Neural cell (in vitro differentiated cells): ENCODE measurements at regions not wholly inside any gene's neighbourhood (a gene's known extent, or its start where the extent isn't known, plus 50 kb on each side); places are given as distances from the start of the nearest gene placed in this dataset.

Experiments used
- H2AFZ ChIP-seq: fragments of 200-600, 300-800 bp; sonication (generic), shearing (Covaris generic); 2 replicates; pipeline ENCODE4 v1.6.0; 2014; ENCODE audit warnings: low read depth, mild to moderate bottlenecking, antibody characterized with exemption, low read length, moderate library complexity
- H3F3A ChIP-seq: fragments of 200-600 bp; shearing (Covaris generic); 2 replicates; pipeline ENCODE4 v1.6.1; 2016; ENCODE audit warnings: mild to moderate bottlenecking, moderate library complexity, mixed read lengths, antibody characterized with exemption, low read length; ENCODE audit not compliant: insufficient read depth, poor library complexity, severe bottlenecking
- H3K27ac ChIP-seq: fragments of 200-600, 300-800 bp; sonication (generic), shearing (Covaris generic); 2 replicates; pipeline ENCODE4 v1.5.1; 2014; ENCODE audit warnings: mild to moderate bottlenecking, low read length, moderate library complexity
- H3K27me3 ChIP-seq: fragments of 300-800, 200-600 bp; sonication (generic), shearing (Covaris generic); 2 replicates; pipeline ENCODE4 v1.6.0; 2014; ENCODE audit warnings: mild to moderate bottlenecking, low read depth, low read length, moderate library complexity; ENCODE audit not compliant: insufficient read depth
- H3K36me3 ChIP-seq: fragments of 300-800, 200-600 bp; sonication (generic), shearing (Covaris generic); 2 replicates; pipeline ENCODE4 v1.5.1; 2014; ENCODE audit warnings: mild to moderate bottlenecking, antibody characterized with exemption, low read length, moderate library complexity; ENCODE audit not compliant: insufficient read depth
- H3K4me2 ChIP-seq: fragments of 300-800, 200-600 bp; sonication (generic), shearing (Covaris generic); 2 replicates; pipeline ENCODE4 v1.6.0; 2014; ENCODE audit warnings: mild to moderate bottlenecking, low read length
- H3K4me3 ChIP-seq: fragments of 300-800, 200-600 bp; sonication (generic), shearing (Covaris generic); 2 replicates; pipeline ENCODE4 v1.5.1; 2014; ENCODE audit warnings: mild to moderate bottlenecking, low read length, moderate library complexity
- H3K79me2 ChIP-seq: fragments of 200-600 bp; shearing (Covaris generic); replicated peaks from 2 replicates; pipeline ENCODE4 v1.6.0; 2014; ENCODE audit warnings: mild to moderate bottlenecking, low read length, moderate library complexity; ENCODE audit not compliant: insufficient read depth
- H3K9ac ChIP-seq: fragments of 300-800, 200-600 bp; sonication (generic), shearing (Covaris generic); 2 replicates; pipeline ENCODE4 v1.6.1; 2016; ENCODE audit warnings: mild to moderate bottlenecking, low read length, mixed read lengths
- H3K9me2 ChIP-seq: fragments of 200-600 bp; shearing (Covaris generic); 2 replicates; pipeline ENCODE4 v1.6.1; 2016; ENCODE audit warnings: mild to moderate bottlenecking, low read length, mixed read lengths; ENCODE audit not compliant: insufficient read depth
- H3K9me3 ChIP-seq: fragments of 200-600, 300-800 bp; sonication (generic), shearing (Covaris generic); 2 replicates; pipeline ENCODE4 v1.6.1; 2016; ENCODE audit warnings: mild to moderate bottlenecking, mixed run types, low read length, moderate library complexity, mixed read lengths
- H4K20me1 ChIP-seq: fragments of 200-600 bp; shearing (Covaris generic); 2 replicates; pipeline ENCODE4 v1.6.1; 2016; ENCODE audit warnings: mild to moderate bottlenecking, mixed run types; ENCODE audit not compliant: insufficient read depth
- EP300 ChIP-seq: fragments of 450-650 bp; conservative IDR thresholded peaks from 2 replicates; pipeline ENCODE4 v1.6.1; 2014; ENCODE audit warnings: antibody characterized with exemption, mild to moderate bottlenecking, moderate library complexity; ENCODE audit not compliant: poor library complexity, severe bottlenecking
- EZH2 ChIP-seq: fragments of 200-600, 300-800 bp; shearing (Covaris generic), sonication (generic); IDR thresholded peaks from 2 replicates; pipeline ENCODE4 v1.6.1; 2014; ENCODE audit warnings: antibody characterized with exemption, low read length, borderline replicate concordance, mild to moderate bottlenecking; ENCODE audit not compliant: insufficient read depth, poor library complexity, severe bottlenecking
- MXI1 ChIP-seq: fragments of 450-650 bp; conservative IDR thresholded peaks from 2 replicates; pipeline ENCODE4 v1.6.1; 2014; ENCODE audit warnings: antibody characterized with exemption, mild to moderate bottlenecking; ENCODE audit not compliant: poor library complexity, severe bottlenecking
- POLR2AphosphoS5 ChIP-seq: IDR thresholded peaks from 2 replicates; pipeline ENCODE4 v1.6.1; 2012
- RAD21 ChIP-seq: fragments of 450-650 bp; conservative IDR thresholded peaks from 2 replicates; pipeline ENCODE4 v1.6.1; 2014; ENCODE audit warnings: antibody characterized with exemption, mild to moderate bottlenecking, moderate library complexity
- REST ChIP-seq: IDR thresholded peaks from 2 replicates; pipeline ENCODE4 v1.6.1; 2012; ENCODE audit warnings: borderline replicate concordance
- SMC3 ChIP-seq: fragments of 450-650 bp; conservative IDR thresholded peaks from 2 replicates; pipeline ENCODE4 v1.6.1; 2014; ENCODE audit warnings: antibody characterized with exemption, mild to moderate bottlenecking, moderate library complexity; ENCODE audit not compliant: poor library complexity
- TAF1 ChIP-seq: IDR thresholded peaks from 2 replicates; pipeline ENCODE4 v1.6.1; 2012; ENCODE audit warnings: low read depth
- TF ChIP-seq, protein P1 (sequence below): fragments of 450-650 bp; IDR thresholded peaks from 2 replicates; pipeline ENCODE4 v1.5.1; 2014; ENCODE audit warnings: antibody characterized with exemption, mild to moderate bottlenecking, moderate library complexity; ENCODE audit not compliant: poor library complexity, severe bottlenecking

DNA sequence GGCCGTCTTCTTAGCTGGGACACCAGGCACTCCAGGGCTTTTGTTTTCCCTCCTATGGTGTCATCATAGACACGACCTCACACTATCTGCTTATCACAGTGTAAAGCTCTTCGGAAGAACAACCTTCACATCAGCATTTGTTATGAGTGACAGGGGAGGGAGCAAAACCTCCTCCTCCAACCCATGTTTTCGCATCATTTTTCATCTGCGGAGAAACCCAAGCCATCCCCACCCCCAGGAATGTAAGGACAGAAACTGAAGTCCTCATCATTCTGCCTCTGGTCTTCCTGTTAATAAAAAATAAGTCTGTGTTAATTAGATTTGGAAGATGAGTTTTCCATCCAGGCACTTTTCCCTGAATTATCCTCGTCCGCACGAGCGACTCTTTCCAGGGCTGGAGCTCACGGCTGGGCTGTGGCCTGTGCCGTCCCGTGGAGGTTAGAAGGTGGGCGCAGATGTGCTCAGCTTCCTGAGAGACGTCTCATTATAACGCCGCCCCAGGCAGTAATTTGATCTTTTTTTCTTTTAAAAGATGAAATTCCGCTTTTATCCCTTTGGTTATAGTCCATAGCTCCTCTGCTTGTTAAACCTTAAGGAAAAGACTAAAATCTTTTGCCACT, 101.6 kb upstream of the TMEM18 start:
- no peak overlapping the region for H3K27ac ChIP-seq

DNA sequence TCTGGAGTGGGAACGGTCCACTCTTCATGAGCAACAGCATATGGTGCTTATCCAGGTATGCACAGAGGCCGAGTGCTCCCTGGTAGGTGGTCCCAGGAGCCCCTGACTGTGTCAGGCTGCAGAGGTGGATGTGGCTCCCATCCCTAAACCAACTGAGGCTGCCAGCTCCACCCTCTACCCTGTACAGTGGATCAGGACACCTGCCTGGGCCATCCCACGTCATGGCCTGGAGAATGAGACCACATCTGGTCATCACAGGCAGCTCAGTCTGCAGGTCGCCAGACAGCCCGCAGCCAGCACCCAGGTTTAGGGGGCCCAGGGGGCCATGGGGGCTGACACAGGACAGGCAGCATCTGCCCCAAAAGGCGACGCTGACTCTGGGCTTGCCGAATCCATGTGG, 100.3 kb upstream of the TMEM18 start:
- no peak overlapping the region for H3K27ac ChIP-seq
- H2AFZ ChIP-seq, result no peak overlapping the region
- H3K27me3 ChIP-seq, result no peaks in the 10 kb centered on the region
- H3K9me2 ChIP-seq, result no peaks in the 10 kb centered on the region
- H3K9ac ChIP-seq, result no peak overlapping the region
- H3K4me3 ChIP-seq, result no peak overlapping the region
- no peak overlapping the region for H3K4me2 ChIP-seq
- TF ChIP-seq REST, result no peak
- TF ChIP-seq, protein P1, sequence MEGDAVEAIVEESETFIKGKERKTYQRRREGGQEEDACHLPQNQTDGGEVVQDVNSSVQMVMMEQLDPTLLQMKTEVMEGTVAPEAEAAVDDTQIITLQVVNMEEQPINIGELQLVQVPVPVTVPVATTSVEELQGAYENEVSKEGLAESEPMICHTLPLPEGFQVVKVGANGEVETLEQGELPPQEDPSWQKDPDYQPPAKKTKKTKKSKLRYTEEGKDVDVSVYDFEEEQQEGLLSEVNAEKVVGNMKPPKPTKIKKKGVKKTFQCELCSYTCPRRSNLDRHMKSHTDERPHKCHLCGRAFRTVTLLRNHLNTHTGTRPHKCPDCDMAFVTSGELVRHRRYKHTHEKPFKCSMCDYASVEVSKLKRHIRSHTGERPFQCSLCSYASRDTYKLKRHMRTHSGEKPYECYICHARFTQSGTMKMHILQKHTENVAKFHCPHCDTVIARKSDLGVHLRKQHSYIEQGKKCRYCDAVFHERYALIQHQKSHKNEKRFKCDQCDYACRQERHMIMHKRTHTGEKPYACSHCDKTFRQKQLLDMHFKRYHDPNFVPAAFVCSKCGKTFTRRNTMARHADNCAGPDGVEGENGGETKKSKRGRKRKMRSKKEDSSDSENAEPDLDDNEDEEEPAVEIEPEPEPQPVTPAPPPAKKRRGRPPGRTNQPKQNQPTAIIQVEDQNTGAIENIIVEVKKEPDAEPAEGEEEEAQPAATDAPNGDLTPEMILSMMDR, result no peak
- no peaks in the 10 kb centered on the region for H4K20me1 ChIP-seq
- no peaks in the 10 kb centered on the region for H3F3A ChIP-seq
- H3K9me3 ChIP-seq, result no peaks in the 10 kb centered on the region
- H3K79me2 ChIP-seq, result no peaks in the 10 kb centered on the region
- no peaks in the 10 kb centered on the region for H3K36me3 ChIP-seq

More for the DNA sequence above, 101.6 kb upstream of the TMEM18 start:
- no peak overlapping the region for H3K4me3 ChIP-seq
- H3F3A ChIP-seq, result no peaks in the 10 kb centered on the region
- TF ChIP-seq MXI1 (no peak), EZH2 (no peak), RAD21 (no peak), TAF1 (no peak), SMC3 (no peak), REST (no peak), POLR2AphosphoS5 (no peak), EP300 (no peak)
- TF ChIP-seq, protein P1, result no peak
- no peaks in the 10 kb centered on the region for H3K27me3 ChIP-seq
- no peak overlapping the region for H3K9ac ChIP-seq
- no peaks in the 10 kb centered on the region for H3K79me2 ChIP-seq
- no peaks in the 10 kb centered on the region for H3K9me2 ChIP-seq
- H2AFZ ChIP-seq, result no peak overlapping the region
- no peaks in the 10 kb centered on the region for H3K9me3 ChIP-seq
- no peaks in the 10 kb centered on the region for H4K20me1 ChIP-seq
- no peak overlapping the region for H3K4me2 ChIP-seq
- H3K36me3 ChIP-seq, result no peaks in the 10 kb centered on the region
